ENCODE measurements at regions not wholly inside any gene's neighbourhood (a gene's known extent, or its start where the extent isn't known, plus 50 kb on each side); places are given as distances from the start of the nearest gene placed in this dataset.

DNA sequence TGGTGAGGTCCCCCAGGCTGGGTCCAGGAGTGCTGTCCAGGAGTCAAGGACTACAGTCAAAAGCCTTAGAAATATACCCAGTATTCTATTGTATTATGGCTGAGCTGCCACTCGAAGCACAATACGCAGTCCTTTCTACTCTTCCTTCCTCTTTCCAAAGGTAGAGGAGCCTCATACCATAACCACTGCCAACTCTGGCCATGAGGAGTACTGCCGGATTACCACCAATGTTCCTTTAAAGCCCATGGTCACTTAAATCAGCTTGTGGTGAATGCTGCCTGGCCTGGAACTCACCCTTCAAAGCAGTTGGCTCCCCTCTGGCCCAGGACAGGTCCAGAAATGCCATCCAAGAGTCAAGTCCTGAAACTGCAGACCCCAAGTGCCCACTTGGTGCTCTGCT lies 425.4 kb downstream of the SLC16A7 start:
- H3K4me1 ChIP-seq (ENCODE audit: control extremely low read depth in 1 of 4, control insufficient read depth in 4 of 4, insufficient read depth in 4 of 4, low read length in 3 of 4), result no peaks in the 10 kb centered on the region
- peaks cover 0 to 5% (median 0%) of the 10 kb centered on the region in 5 experiments for H3K9me3 ChIP-seq (ENCODE audit: control extremely low read depth in 1 of 5, control insufficient read depth in 4 of 5, insufficient read depth in 2 of 5, low read depth in 1 of 5, low read length in 4 of 5)
- ChIA-PET POLR2A (no interaction called here), CTCF (no interaction called here)
- H3K36me3 ChIP-seq (ENCODE audit: control insufficient read depth in 4 of 4, insufficient read depth in 4 of 4, low read length in 3 of 4), result no peaks in the 10 kb centered on the region
- DNase-seq, result no peak
- no peaks in the 10 kb centered on the region for H3K27me3 ChIP-seq (replicated peaks in 2 of 5; ENCODE audit: control insufficient read depth in 4 of 5, insufficient read depth in 5 of 5, low read length in 4 of 5)
- WGBS (ENCODE audit: insufficient coverage), result 100% methylated on average over 3 of the region's 3 CpGs
- H3K27ac ChIP-seq (ENCODE audit: insufficient read depth in 1 of 2, low read depth in 1 of 2, low read length in 2 of 2, poor library complexity in 1 of 2, severe bottlenecking in 2 of 2), result no peak overlapping the region
- no peak overlapping the region for H3K4me3 ChIP-seq (ENCODE audit: control insufficient read depth in 1 of 7, extremely low read depth in 1 of 7, insufficient read depth in 4 of 7, low read depth in 2 of 7, low read length in 6 of 7)

- ChIA-PET POLR2A (no interaction called here), CTCF (no interaction called here)
- no peak overlapping the region for H3K4me3 ChIP-seq (ENCODE audit: control insufficient read depth in 1 of 7, extremely low read depth in 1 of 7, insufficient read depth in 4 of 7, low read depth in 2 of 7, low read length in 6 of 7)
- peaks cover 0 to 2% (median 0%) of the 10 kb centered on the region in 5 experiments for H3K9me3 ChIP-seq (ENCODE audit: control extremely low read depth in 1 of 5, control insufficient read depth in 4 of 5, insufficient read depth in 2 of 5, low read depth in 1 of 5, low read length in 4 of 5)
- no peaks in the 10 kb centered on the region for H3K4me1 ChIP-seq (ENCODE audit: control extremely low read depth in 1 of 4, control insufficient read depth in 4 of 4, insufficient read depth in 4 of 4, low read length in 3 of 4)
- DNase-seq, result no peak
- no peaks in the 10 kb centered on the region for H3K27me3 ChIP-seq (replicated peaks in 2 of 5; ENCODE audit: control insufficient read depth in 4 of 5, insufficient read depth in 5 of 5, low read length in 4 of 5)
- 93% methylated on average over 3 of the region's 3 CpGs for WGBS (ENCODE audit: insufficient coverage)
- no peak overlapping the region for H3K27ac ChIP-seq (ENCODE audit: insufficient read depth in 1 of 2, low read depth in 1 of 2, low read length in 2 of 2, poor library complexity in 1 of 2, severe bottlenecking in 2 of 2)
- H3K36me3 ChIP-seq (ENCODE audit: control insufficient read depth in 4 of 4, insufficient read depth in 4 of 4, low read length in 3 of 4), result no peaks in the 10 kb centered on the region
Measured at GRCh38 chr12:60027266-60027665, 431.4 kb downstream of the SLC16A7 start.

DNA sequence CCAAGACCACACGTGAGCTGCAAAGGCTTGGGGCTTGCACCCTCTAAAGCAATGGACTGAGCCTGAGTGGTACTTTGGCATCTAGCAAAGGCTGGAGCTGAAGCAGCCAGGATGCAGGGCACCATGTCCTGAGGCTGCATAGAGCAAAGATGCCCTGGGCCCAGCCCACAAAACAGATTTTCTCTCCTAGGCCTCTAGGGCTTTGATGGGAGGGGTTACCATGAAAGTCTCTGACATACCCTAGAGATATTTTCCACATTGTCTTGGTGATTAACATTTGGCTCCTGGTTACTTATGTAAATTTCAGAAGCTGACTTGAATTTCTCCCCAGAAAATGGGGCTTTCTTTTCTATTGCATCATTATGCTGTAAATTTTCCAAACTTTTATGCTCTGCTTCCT lies 438.3 kb downstream of the SLC16A7 start:
- Histone ChIP-seq H3K36me3 (ENCODE audit: control insufficient read depth in 4 of 4, insufficient read depth in 4 of 4, low read length in 3 of 4) (no peaks in the 10 kb centered on the region), H3K4me1 (ENCODE audit: control extremely low read depth in 1 of 4, control insufficient read depth in 4 of 4, insufficient read depth in 4 of 4, low read length in 3 of 4) (no peaks in the 10 kb centered on the region), H3K9me3 (ENCODE audit: control extremely low read depth in 1 of 5, control insufficient read depth in 4 of 5, insufficient read depth in 2 of 5, low read depth in 1 of 5, low read length in 4 of 5) (peaks cover 0 to 14% (median 8%) of the 10 kb centered on the region in 5 experiments), H3K27me3 (replicated peaks in 2 of 5; ENCODE audit: control insufficient read depth in 4 of 5, insufficient read depth in 5 of 5, low read length in 4 of 5) (no peaks in the 10 kb centered on the region), H3K27ac (ENCODE audit: insufficient read depth in 1 of 2, low read depth in 1 of 2, low read length in 2 of 2, poor library complexity in 1 of 2, severe bottlenecking in 2 of 2) (no peak overlapping the region), H3K4me3 (ENCODE audit: control insufficient read depth in 1 of 7, extremely low read depth in 1 of 7, insufficient read depth in 4 of 7, low read depth in 2 of 7, low read length in 6 of 7) (no peak overlapping the region)
- ChIA-PET POLR2A (no interaction called here), CTCF (no interaction called here)
- 83% methylated on average over 1 of the region's 1 CpG for WGBS (ENCODE audit: insufficient coverage)
- no peak for DNase-seq

GRCh38 chr12:60035835-60036234 lies 440.0 kb downstream of the SLC16A7 start:
- no peaks in the 10 kb centered on the region for H3K4me1 ChIP-seq (ENCODE audit: control extremely low read depth in 1 of 4, control insufficient read depth in 4 of 4, insufficient read depth in 4 of 4, low read length in 3 of 4)
- DNase-seq, result no peak
- H3K36me3 ChIP-seq (ENCODE audit: control insufficient read depth in 4 of 4, insufficient read depth in 4 of 4, low read length in 3 of 4), result no peaks in the 10 kb centered on the region
- H3K4me3 ChIP-seq (ENCODE audit: control insufficient read depth in 1 of 7, extremely low read depth in 1 of 7, insufficient read depth in 4 of 7, low read depth in 2 of 7, low read length in 6 of 7), result no peak overlapping the region
- peaks cover 0 to 14% (median 8%) of the 10 kb centered on the region in 5 experiments for H3K9me3 ChIP-seq (ENCODE audit: control extremely low read depth in 1 of 5, control insufficient read depth in 4 of 5, insufficient read depth in 2 of 5, low read depth in 1 of 5, low read length in 4 of 5)
- no peak overlapping the region for H3K27ac ChIP-seq (ENCODE audit: insufficient read depth in 1 of 2, low read depth in 1 of 2, low read length in 2 of 2, poor library complexity in 1 of 2, severe bottlenecking in 2 of 2)
- H3K27me3 ChIP-seq (replicated peaks in 2 of 5; ENCODE audit: control insufficient read depth in 4 of 5, insufficient read depth in 5 of 5, low read length in 4 of 5), result no peaks in the 10 kb centered on the region
- CTCF ChIA-PET, result no interaction called here
- POLR2A ChIA-PET, result no interaction called here

DNA sequence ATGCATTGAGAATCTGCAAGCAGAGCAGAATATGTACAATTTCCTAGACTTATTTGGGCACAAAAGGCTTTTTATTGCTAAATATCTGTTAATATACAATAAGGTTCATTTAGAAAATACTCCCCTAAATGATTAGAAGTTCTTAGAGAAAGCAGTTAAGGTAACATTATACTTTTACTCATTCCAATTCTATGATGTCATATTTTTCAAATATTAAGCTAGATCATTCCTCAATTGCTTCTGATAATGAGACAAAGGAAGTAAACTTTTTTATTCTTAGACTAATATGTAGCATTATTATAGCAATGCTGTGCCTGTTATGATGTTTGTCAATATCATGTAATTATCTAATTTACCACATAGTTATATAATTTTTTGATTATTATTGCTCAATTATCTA lies 447.0 kb downstream of the SLC16A7 start:
- POLR2A ChIA-PET, result no interaction called here
- Histone ChIP-seq H3K4me1 (ENCODE audit: control extremely low read depth in 1 of 4, control insufficient read depth in 4 of 4, insufficient read depth in 4 of 4, low read length in 3 of 4) (peaks cover 0 to 9% (median 0%) of the 10 kb centered on the region in 4 experiments), H3K36me3 (ENCODE audit: control insufficient read depth in 4 of 4, insufficient read depth in 4 of 4, low read length in 3 of 4) (no peaks in the 10 kb centered on the region), H3K27me3 (replicated peaks in 2 of 5; ENCODE audit: control insufficient read depth in 4 of 5, insufficient read depth in 5 of 5, low read length in 4 of 5) (no peaks in the 10 kb centered on the region), H3K9me3 (ENCODE audit: control extremely low read depth in 1 of 5, control insufficient read depth in 4 of 5, insufficient read depth in 2 of 5, low read depth in 1 of 5, low read length in 4 of 5) (peaks cover 0 to 4% (median 0%) of the 10 kb centered on the region in 5 experiments), H3K27ac (ENCODE audit: insufficient read depth in 1 of 2, low read depth in 1 of 2, low read length in 2 of 2, poor library complexity in 1 of 2, severe bottlenecking in 2 of 2) (peak overlapping the region in 1 of 2 experiments; percentile 14), H3K4me3 (ENCODE audit: control insufficient read depth in 1 of 7, extremely low read depth in 1 of 7, insufficient read depth in 4 of 7, low read depth in 2 of 7, low read length in 6 of 7) (peak overlapping the region in 2 of 7 experiments; percentile 12 to 13)
- CTCF ChIA-PET, result no interaction called here
- DNase-seq, result no peak

DNA sequence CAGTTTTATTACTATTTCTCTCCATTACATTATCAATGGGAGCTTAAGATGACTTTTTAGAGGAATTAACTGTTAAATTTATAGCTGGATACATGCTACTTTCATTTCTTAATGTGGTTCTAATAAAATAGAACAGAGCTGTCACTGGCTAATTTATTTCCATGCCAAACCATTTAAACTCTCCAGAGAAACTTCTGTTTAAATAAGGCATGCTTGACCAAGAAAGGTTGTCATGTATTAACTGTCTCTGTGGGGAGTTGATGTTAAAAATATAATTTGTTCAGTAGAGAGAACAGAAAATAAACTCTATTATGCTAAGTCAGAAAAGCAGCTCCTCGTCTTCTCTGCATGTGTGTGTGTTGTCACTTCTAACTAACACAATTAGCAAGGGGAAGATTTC lies 447.4 kb downstream of the SLC16A7 start:
- H3K36me3 ChIP-seq (ENCODE audit: control insufficient read depth in 4 of 4, insufficient read depth in 4 of 4, low read length in 3 of 4), result no peaks in the 10 kb centered on the region
- POLR2A ChIA-PET, result no interaction called here
- CTCF ChIA-PET, result no interaction called here
- H3K4me1 ChIP-seq (ENCODE audit: control extremely low read depth in 1 of 4, control insufficient read depth in 4 of 4, insufficient read depth in 4 of 4, low read length in 3 of 4), result peaks cover 0 to 9% (median 0%) of the 10 kb centered on the region in 4 experiments
- H3K27ac ChIP-seq (ENCODE audit: insufficient read depth in 1 of 2, low read depth in 1 of 2, low read length in 2 of 2, poor library complexity in 1 of 2, severe bottlenecking in 2 of 2), result peak overlapping the region in 1 of 2 experiments; percentile 14
- peak in 1 of 3 donors; percentile 3 for DNase-seq
- no peaks in the 10 kb centered on the region for H3K27me3 ChIP-seq (replicated peaks in 2 of 5; ENCODE audit: control insufficient read depth in 4 of 5, insufficient read depth in 5 of 5, low read length in 4 of 5)
- H3K9me3 ChIP-seq (ENCODE audit: control extremely low read depth in 1 of 5, control insufficient read depth in 4 of 5, insufficient read depth in 2 of 5, low read depth in 1 of 5, low read length in 4 of 5), result peaks cover 0 to 4% (median 0%) of the 10 kb centered on the region in 5 experiments
- H3K4me3 ChIP-seq (ENCODE audit: control insufficient read depth in 1 of 7, extremely low read depth in 1 of 7, insufficient read depth in 4 of 7, low read depth in 2 of 7, low read length in 6 of 7), result peak overlapping the region in 2 of 7 experiments; percentile 12 to 13
- no CpG with 5 or more reads among the region's 1 CpG for WGBS (ENCODE audit: insufficient coverage)

- H3K27me3 ChIP-seq (replicated peaks in 2 of 5; ENCODE audit: control insufficient read depth in 4 of 5, insufficient read depth in 5 of 5, low read length in 4 of 5), result no peaks in the 10 kb centered on the region
- no peaks in the 10 kb centered on the region for H3K4me1 ChIP-seq (ENCODE audit: control extremely low read depth in 1 of 4, control insufficient read depth in 4 of 4, insufficient read depth in 4 of 4, low read length in 3 of 4)
- POLR2A ChIA-PET, result no interaction called here
- WGBS (ENCODE audit: insufficient coverage), result no CpG with 5 or more reads among the region's 2 CpGs
- no peak for DNase-seq
- no peak overlapping the region for H3K4me3 ChIP-seq (ENCODE audit: control insufficient read depth in 1 of 7, extremely low read depth in 1 of 7, insufficient read depth in 4 of 7, low read depth in 2 of 7, low read length in 6 of 7)
- CTCF ChIA-PET, result no interaction called here
- peaks cover 0 to 4% (median 0%) of the 10 kb centered on the region in 5 experiments for H3K9me3 ChIP-seq (ENCODE audit: control extremely low read depth in 1 of 5, control insufficient read depth in 4 of 5, insufficient read depth in 2 of 5, low read depth in 1 of 5, low read length in 4 of 5)
- H3K27ac ChIP-seq (ENCODE audit: insufficient read depth in 1 of 2, low read depth in 1 of 2, low read length in 2 of 2, poor library complexity in 1 of 2, severe bottlenecking in 2 of 2), result no peak overlapping the region
- H3K36me3 ChIP-seq (ENCODE audit: control insufficient read depth in 4 of 4, insufficient read depth in 4 of 4, low read length in 3 of 4), result no peaks in the 10 kb centered on the region
Measured at GRCh38 chr12:60052483-60052882, 456.7 kb downstream of the SLC16A7 start.

All from common myeloid progenitor, CD34-positive (primary cell).